GM12872 (cell line): ENCODE measurements at regions not wholly inside any gene's neighbourhood (a gene's known extent, or its start where the extent isn't known, plus 50 kb on each side); places are given as distances from the start of the nearest gene placed in this dataset.

ENCODE experiments used
- CTCF ChIP-seq: IDR thresholded peaks from 3 replicates; pipeline ENCODE4 v1.5.1; 2011; ENCODE audit warnings: low read depth, mild to moderate bottlenecking, low read length, moderate library complexity; ENCODE audit not compliant: insufficient read depth

- 0 out of 3 replicates have a peak, but pooled peaks have one; percentile 9 for TF ChIP-seq CTCF
These were observed 86.5 kb upstream of the GPC3 start for GRCh38 chrX:134071899-134072298.

- no peak for TF ChIP-seq CTCF
These were observed 87.9 kb upstream of the GPC3 start for GRCh38 chrX:134073341-134073740.

GRCh38 chrX:134074151-134074550 is 88.8 kb upstream of the GPC3 start:
- no peak for TF ChIP-seq CTCF

GRCh38 chrX:134075894-134076718 is 90.7 kb upstream of the GPC3 start:
- TF ChIP-seq CTCF: no peak

GRCh38 chrX:134095366-134095765 is 110.0 kb upstream of the GPC3 start:
- TF ChIP-seq CTCF: no peak

- no peak for TF ChIP-seq CTCF
These were observed 116.2 kb upstream of the GPC3 start for GRCh38 chrX:134101636-134102035.

GRCh38 chrX:134115270-134115669 is 121.7 kb upstream of the CCDC160 start:
- no peak for TF ChIP-seq CTCF

- TF ChIP-seq CTCF: no peak
These were observed 99.6 kb upstream of the CCDC160 start for GRCh38 chrX:134137341-134137740.
